G401.6 (cell line): ENCODE measurements at regions not wholly inside any gene's neighbourhood (a gene's known extent, or its start where the extent isn't known, plus 50 kb on each side); places are given as distances from the start of the nearest gene placed in this dataset.

Experiments used
- FAIRE-seq: peaks from 2 replicates; lab custom pipeline; 2012; peaks lifted over from hg19 to GRCh38; lab: Jason Lieb, UNC

- FAIRE-seq, result no peak
Measured at GRCh38 chr3:159625594-159625993, 363.0 kb upstream of the IL12A start.

DNA sequence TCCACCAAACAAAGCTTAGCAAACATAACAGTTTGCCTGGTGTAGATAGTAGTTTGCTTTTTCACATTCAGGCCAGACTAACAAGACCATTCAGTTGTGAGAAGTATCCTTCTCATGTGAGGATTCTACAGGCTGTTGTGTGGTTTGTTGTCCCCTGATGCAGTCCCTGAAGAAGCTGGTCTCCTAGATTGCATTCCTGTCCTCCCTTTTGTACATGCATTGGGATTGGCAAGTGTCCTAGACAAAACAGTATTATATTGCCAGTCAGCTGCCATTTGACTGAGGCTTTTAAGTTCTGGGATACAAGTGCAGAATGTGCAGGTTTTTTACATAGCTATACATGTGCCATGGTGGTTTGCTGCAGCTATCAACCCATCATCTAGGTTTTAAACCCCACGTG is 362.0 kb upstream of the IL12A start:
- no peak for FAIRE-seq

GRCh38 chr3:159627229-159627628 is 361.4 kb upstream of the IL12A start:
- no peak for FAIRE-seq

GRCh38 chr3:159627634-159628033 is 361.0 kb upstream of the IL12A start:
- FAIRE-seq, result no peak

DNA sequence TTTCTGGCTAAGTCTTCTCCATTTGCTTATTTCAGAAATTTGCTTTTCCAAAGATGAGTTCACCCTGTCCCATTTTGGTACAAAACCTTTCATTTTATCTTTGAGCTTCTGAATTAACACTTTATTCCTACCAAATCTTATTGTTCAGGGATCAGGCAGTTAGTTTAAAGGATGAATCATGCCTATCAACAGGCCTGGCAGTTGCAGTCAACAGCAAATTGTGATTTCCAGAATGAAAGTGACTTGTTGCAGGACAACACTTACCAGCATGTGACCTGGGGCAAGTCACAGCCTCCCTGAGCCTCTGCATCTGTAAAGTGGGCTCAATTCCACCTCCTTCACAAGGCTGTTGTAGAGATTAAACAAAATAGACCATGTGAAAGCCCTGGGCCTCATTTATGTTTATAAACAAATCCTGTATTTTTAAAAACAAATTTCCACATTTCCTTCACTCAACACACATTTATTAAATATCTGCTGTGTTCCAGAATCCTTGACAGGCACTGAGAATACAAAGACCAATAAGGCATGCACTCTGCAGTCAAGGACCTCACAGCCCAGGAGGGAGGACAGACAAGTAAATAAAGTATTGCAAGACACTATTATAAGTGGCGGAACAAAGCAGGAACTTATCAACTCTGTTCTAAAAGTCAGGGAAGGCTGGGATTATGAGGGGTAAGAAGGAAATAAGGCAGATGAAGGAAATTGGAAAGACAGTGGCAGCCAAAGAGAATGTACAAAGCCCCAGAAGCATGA is 359.1 kb upstream of the IL12A start:
- FAIRE-seq, result no peak

DNA sequence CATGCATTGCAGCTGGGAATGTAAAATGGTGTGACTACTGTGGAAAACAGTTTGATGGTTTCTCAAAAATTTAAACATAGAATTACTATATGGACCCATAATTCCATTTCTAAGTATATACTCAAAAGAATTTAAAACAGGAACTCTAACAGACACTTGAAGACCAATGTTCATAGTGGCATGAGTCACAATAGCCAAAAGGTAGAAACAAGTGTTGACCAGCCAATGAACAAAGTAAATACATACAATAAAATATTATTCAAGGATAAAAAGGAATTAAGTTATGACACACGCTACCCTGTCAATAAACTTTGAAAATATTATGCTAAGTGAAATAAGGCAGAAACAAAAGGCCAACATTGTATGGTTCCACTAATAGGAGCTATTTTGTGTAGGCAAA is 357.4 kb upstream of the IL12A start:
- no peak for FAIRE-seq

DNA sequence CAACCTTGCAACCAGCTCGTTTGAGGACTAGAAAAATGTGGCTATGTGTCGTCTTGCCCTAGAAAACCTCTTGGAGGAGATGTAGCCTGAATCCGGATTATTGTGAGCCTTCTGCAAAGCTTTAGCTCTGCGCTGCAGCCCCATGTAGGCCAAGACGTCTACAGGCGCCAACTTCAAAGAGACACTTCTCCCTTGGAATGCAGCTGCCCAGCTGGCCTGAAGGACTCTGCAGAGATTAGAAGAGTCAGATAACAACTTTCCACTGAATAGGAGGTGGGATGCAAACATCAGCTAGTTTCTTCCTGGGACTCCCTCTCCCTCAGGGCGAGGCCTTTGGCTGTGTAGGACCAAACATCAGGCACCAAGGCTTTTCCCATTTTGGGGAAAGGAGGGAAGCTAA is 356.5 kb upstream of the IL12A start:
- no peak for FAIRE-seq

DNA sequence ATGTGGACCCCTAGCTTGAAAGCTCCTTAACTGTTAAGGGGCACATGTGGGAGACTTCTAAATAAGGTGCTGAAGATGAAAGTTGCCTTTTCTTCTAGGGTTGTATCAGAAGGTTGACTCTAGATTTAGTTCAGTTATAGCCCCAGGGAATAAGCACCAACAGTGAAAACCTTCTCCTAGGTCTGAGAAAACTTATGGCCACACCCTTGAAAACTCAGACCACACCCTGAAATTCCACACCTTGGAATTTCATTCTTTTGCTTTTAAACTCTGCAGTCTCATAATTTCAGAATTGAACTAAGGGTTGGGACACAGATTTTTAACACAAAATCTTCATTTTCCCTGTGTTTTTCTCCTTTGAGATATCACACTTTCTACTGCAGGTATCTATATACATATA is 355.8 kb upstream of the IL12A start:
- FAIRE-seq, result no peak

GRCh38 chr3:159634483-159634882 is 354.2 kb upstream of the IL12A start:
- no peak for FAIRE-seq

- FAIRE-seq, result no peak
Measured at GRCh38 chr3:159635047-159635641, 353.5 kb upstream of the IL12A start.

DNA sequence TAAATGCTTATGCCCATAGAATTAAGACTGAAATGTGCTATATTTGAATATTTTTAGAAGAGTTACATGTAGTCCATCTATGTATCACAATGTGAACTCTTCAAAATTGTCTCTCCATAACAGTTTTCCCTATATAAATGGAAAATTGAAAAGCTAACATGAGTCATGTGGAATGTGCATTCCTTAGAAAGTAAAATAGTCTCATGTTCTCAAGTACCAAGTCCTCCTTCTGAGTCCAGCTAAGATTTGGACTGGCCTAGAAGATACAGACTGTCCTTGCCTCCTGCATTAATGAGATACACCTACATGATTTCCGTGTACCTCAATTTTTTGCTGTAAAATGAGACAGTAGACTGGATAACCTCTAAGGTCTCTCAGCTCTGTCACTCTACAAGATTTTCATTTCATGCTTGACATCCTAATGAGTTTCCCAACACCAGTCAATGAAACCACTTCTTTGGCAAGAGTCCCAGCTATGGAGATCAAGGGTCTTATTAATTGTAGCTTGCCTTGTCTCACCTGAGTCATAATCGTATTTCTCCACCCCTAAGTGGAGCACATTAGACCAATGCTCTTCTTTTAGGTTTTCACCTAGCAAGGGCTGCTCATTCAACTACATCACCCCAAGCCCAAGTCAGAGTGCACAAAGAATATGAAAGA is 350.6 kb upstream of the IL12A start:
- no peak for FAIRE-seq

DNA sequence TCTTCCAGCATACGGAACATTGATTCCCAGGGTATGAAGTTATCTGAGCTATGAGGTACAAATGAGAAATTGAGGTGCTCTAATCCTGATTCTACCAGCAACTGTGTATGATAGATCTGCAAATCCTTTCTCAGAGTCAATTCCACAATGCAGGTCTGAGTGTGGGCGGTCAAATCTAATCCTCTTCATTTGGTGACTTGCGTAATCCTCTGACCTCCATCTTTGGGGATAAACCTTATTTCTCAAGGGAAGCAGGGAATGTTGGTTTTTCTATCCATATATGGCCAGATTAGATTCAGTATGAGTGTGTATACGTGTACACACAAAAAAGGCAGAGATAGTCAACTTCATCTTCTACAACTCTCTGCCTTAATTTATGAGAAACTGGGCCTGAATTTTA is 348.4 kb upstream of the IL12A start:
- FAIRE-seq, result no peak

GRCh38 chr3:159643406-159643805 is 345.2 kb upstream of the IL12A start:
- FAIRE-seq, result no peak

GRCh38 chr3:159645874-159646273 is 342.8 kb upstream of the IL12A start:
- no peak for FAIRE-seq

DNA sequence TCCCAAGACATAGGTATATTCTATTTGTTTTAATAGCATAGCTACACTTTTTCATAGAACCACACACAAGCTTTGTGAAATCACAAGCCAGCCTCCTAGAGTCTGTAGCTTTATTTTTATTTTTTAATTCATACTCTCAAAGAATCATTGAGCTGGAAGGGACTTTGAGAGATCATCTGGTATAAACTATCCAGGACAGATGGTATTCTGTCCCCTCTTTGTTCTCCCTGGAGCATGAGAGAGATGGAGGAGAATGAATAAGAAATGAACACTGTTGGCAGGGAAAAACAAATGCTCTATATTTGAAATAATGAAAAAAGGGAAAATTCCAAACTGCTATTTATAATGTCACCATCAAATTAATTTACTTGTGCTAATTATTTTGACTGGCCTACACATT is 338.7 kb upstream of the IL12A start:
- no peak for FAIRE-seq

- FAIRE-seq, result no peak
Measured at GRCh38 chr3:159650726-159651125, 337.9 kb upstream of the IL12A start.

DNA sequence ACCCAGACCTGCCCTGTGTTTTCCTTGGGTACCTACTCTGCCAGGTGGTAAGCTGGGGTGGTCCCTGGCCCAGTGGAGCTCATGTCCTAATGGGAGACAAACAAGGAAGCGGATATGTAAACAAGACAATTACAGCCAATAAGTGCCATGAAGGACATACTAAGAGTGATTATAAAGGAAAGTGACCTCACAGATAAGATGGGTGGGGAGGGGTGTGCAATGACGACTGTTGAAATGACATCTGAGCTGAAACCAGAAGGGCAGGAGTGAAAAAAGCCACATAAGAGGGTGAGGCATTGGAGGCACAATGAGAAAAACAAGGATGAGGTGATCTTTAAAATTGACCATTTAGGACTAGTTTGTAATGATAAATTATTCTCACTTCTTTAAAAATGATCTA is 336.2 kb upstream of the IL12A start:
- FAIRE-seq, result no peak

GRCh38 chr3:159654183-159655134 is 334.2 kb upstream of the IL12A start:
- no peak for FAIRE-seq

DNA sequence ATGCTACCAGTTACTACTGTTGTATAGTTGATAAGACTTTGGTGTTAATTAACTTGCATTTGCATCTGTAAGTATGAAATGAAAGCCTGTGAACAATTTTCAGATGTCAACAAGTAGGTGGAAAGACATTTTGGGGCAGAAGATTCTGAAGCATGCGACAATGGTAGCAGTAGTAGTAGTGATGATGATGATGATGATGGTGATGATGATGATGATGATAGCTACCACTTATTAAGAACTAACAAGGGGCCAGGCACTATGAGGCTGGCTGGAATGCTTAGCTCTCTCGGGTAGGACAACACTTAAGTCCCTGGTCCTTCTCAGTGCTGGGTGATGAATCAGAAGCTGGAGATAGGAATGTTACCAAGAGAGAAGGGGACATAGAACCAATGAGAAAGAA is 333.4 kb upstream of the IL12A start:
- FAIRE-seq, result no peak

DNA sequence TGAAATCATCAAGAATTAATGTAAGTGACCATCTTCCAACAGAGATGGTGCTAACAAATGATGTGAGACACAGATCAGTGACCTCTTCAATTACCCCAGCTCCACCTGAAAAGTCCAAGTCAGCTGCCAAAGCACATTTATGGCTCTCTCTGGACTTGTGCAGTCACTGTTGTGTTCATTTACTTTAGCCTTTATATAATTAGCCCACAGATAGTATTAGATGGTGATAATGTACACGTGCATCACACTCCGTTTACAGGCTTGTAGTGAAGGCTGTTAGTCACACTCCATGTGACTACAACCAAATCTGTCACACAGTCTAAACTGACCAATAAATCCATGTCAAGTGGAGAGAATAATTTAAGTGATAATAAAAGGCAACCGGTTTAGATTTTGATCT is 331.5 kb upstream of the IL12A start:
- FAIRE-seq, result no peak

GRCh38 chr3:159657629-159658028 is 331.0 kb upstream of the IL12A start:
- no peak for FAIRE-seq

- FAIRE-seq, result no peak
Measured at GRCh38 chr3:159660326-159660725, 328.3 kb upstream of the IL12A start.

- FAIRE-seq, result no peak
Measured at GRCh38 chr3:159660901-159661300, 327.7 kb upstream of the IL12A start.
